RKO (cell line): ENCODE measurements at regions not wholly inside any gene's neighbourhood (a gene's known extent, or its start where the extent isn't known, plus 50 kb on each side); places are given as distances from the start of the nearest gene placed in this dataset.
"Not testable (repeated sequence)": the region's sequence is repeated elsewhere in the genome, so short reads cannot be mapped to it uniquely, and the experiment has no call there.

Source experiments
- DNase-seq: peaks from one replicate; pipeline ENCODE4 v3.0.0-alpha.2; 2016; ENCODE audit warnings: low spot score

- DNase-seq, result no peak
Observed at GRCh38 chr4:34318773-34319172, 1925.5 kb downstream of the ARAP2 start.

DNA sequence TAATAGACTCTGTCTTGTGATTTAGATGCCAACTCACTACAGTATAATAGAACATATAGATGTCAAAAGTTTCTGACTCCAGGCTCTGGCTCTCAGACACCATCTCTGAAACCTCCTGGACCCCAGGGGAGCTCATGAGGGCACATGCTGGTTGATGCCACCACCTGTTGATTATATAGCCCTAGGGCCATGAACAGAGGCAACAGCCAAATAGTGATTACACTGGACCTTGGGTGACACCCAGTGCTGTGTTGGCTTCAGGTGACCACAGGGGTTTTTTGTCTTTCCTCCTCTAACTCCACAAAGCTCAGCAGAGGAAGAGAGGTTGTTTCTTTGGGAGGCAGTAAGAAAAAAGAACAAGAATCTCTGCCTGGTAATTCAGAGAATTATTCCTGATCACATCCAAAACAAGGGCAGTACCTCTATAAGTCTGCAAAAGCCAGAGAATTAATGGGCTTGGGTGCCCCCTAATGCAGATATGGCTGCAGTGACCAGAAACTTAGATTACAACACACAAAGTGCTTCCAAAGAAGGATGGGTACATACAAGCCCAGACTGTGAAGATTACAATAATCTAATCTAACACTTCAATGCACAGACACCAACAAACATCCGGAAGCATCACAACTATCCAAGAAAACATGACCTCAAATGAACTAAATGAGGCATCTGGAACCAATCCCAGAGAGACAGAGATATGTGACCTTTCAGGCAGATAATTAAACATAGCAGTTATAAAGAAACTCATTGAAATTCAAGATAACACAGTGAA, 1920.6 kb downstream of the ARAP2 start:
- no peak for DNase-seq

DNA sequence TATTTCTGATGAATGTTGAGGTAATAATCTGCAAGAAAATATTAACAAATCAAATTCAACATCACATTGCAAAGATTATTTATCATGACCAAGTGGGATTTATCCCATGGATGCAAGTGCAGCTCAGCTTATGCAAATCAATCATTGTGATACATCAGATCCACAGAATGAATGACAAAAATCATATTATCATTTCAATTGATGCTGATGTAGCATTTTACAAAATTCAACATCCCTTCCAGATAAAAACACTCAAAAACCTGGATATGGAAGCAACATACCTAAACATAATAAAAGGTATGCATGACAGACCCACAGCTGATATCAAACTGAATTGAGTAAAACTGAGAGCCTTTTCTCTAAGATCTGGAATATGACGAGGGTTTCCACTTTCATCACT, 1915.4 kb downstream of the ARAP2 start:
- no peak for DNase-seq

DNA sequence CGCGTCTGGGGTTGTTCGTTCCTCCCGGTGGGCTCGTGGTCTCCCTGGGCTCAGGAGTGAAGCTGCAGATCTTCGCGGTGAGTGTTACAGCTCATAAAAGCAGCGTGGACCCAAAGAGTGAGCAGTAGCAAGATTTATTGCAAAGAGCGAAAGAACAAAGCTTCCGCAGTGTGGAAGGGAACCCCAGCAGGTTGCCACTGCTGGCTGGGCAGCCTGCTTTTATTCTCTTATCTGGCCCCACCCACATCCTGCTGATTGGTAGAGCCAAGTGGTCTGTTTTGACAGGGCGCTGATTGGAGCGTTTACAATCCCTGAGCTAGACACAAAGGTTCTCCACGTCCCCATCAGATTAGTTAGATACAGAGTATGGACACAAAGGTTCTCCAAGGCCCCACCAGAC, 1909.2 kb downstream of the ARAP2 start:
- DNase-seq, result not testable (repeated sequence)

GRCh38 chr4:34335556-34335955, 1908.8 kb downstream of the ARAP2 start:
- not testable (repeated sequence) for DNase-seq

DNA sequence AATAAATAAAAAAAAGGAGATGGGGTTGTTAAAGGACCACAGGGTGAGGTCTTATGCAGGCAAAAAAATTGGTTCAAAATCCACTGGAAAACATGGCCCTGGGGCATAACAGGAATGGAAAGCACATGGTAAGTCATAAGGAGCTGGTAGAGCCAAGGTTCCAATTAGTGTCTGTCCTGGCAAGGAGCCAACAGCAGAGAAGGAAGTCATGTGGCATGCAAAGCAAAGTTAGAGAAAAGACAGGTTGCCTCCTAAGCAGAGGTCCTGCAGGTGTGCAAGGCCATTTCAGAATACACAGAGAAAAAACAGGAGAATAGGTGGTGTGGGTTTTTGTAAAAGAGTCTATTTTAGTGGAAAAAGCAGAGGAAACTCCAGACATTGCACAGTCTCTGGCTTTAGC, 1881.7 kb downstream of the ARAP2 start:
- DNase-seq, result no peak

DNA sequence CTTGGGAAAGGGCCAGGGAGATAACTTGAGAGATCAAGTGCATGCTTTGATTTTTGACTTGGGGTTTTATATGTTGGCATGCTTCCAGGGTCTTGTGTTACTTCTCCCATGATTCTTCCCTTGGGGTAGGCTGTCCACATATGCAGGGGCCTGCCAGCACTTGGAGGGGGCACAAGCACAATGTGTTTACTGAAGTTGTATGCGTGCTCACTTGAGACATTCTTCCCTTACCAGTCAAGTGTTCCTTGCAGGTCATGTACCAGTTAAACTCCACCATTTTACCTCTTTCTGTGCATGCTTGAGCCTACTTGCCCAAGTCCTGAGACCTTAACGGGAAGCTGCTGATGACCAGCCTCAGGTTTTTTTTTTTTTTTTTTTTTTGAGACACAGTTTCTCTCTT, 1880.5 kb downstream of the ARAP2 start:
- no peak for DNase-seq

GRCh38 chr4:34365946-34366345, 1878.4 kb downstream of the ARAP2 start:
- no peak for DNase-seq

DNA sequence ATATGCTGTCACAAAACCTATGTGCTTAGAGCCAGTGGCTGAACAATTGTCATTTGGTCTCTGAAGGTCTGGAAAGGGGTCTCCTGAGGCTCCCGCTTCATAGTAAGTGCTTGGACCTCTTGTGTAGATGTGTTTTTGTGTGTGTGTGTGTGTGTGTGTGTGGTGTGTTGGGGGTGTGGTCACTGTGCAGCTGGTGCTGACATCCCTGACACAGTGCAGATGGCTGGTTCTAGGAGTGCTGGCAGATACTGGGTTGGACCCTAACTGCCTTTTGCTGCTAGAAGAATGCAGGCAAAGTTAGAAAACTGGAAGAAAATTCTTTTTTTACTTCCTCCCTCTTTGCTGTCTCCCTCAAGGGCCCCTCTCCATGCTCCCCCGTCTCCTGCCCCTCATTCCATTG, 1872.6 kb downstream of the ARAP2 start:
- no peak for DNase-seq

GRCh38 chr4:34372815-34373214, 1871.5 kb downstream of the ARAP2 start:
- no peak for DNase-seq

DNA sequence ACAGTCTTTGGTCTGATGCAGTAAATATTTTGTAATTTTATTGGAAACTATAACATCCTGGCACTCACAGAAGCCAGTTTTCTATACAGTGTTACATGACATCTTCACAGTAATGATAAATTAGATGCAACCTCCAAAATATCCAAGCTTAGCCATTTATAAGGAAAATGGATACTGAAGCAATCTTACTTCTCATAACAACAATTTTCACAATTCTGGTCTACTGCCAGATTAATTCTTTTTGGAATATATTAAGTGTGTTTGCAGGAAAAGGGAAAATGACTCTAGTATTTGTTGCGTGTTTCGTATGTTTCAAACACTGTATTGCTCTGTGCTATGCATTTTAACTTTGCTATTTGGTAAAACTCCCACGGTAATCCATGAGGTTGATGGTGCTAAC, 1870.9 kb downstream of the ARAP2 start:
- DNase-seq, result no peak

- no peak for DNase-seq
Observed at GRCh38 chr4:34412233-34412632, 1832.1 kb downstream of the ARAP2 start.

DNA sequence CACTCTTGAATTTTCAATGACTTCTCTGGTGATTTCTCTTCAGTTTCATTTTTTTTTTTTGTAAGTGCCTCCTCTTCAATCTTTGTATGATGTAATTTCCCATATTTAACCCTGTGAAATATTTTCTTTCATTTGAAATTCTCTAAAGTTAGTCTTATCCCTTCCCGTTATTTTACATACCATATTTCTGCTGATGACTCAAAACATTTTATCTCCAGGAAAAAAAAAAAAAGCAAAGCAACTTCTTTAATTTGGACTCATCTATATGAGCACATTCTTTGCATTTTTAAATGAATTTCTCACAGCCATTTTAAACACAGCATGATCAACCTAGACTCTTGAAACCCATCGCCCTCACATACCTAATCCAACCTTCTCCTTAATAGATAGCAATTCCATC, 1831.4 kb downstream of the ARAP2 start:
- no peak for DNase-seq

- peak; percentile 18 for DNase-seq
Observed at GRCh38 chr4:34417160-34417559, 1827.2 kb downstream of the ARAP2 start.

- DNase-seq, result no peak
Observed at GRCh38 chr4:34419871-34420270, 1824.4 kb downstream of the ARAP2 start.

DNA sequence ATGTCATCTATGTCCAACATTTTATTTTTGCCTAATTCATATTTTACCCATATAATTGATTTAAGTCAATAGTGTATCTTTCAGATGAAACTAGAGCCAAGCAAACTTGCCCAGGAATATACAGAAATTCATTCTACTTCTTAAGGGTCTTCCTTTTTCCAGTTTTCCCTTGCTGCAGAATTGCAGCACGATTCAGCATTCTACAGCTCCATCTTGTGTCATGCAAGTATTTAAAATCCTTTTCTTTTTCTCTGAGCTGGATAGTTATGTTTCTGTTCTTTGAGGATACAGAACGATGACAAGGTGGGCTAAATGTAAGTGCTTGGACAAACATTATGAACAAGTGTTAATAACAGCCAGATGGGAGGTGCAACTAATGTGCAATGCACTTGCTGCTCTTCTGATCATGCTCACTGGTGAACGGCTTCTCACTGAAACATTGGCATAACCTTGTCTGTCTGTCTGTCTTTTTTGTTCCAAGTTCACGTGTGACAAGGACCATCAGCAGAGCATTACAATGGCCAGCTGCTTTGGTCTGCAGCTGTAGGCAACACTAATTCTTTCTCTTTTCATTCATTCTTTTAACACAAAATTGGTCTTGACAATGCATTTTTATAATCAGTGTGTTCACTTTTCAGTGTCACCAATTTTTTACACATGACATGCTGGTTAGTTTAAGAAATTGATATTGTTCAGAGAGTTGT, 1821.7 kb downstream of the ARAP2 start:
- peak; percentile 42 for DNase-seq

DNA sequence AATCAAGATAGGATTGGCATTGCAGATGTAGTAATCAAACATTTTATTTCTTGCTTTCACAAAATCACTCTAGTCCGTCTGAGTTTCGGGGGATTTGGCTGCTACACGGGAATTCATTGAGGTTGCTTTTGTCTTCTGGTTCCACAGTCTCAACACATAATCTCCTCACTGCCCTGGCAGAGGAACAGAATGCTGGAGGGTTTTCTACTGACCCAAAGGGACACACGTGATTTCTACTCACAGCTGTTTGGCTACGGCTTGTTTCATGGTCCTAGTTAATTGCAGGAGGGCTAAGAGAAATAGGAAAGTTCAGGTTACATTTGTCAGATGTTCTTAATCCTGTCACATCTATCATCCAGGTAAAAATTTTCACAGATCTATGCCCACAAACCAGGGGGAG, 1811.6 kb downstream of the ARAP2 start:
- no peak for DNase-seq

GRCh38 chr4:34434377-34434776, 1809.9 kb downstream of the ARAP2 start:
- not testable (repeated sequence) for DNase-seq

DNA sequence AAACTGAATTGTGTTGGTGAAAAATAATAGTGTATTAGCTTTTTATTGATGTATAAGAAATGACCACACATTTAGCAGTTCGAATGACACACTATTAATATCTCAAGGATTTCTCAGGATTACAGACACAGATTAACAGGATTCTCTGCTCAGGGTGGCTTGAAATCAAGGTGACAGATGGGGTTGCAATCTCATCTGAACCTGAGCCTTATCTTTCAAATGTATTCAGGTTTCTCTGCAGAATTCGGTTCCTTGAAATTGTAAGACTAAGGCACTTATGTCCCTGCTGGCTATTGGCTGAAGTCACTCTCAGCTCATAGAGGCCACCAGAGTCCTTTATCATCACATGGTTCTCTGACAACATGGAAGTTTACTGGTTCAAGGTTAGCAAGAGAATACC, 1780.1 kb downstream of the ARAP2 start:
- no peak for DNase-seq

GRCh38 chr4:34466411-34466810, 1777.9 kb downstream of the ARAP2 start:
- DNase-seq, result no peak

DNA sequence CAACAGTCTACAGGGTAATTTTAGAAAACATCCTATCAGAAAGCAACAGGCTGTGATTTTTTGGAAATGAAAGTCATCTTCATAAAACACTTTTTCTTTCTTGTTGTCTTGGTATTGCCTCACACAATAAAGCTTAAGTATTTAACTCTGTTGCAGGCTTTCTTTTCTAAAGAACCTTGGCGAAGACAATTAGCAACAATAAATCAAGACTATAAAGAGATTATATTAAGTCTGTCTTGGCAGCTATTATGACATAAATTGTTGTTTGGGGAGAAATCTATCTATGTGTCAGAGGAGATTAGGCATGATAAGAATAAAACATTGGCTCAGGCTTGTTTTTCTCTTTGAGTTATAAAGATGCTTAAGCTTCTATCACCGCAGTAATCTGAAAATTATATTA, 1774.8 kb downstream of the ARAP2 start:
- no peak for DNase-seq

GRCh38 chr4:34485252-34485651, 1759.1 kb downstream of the ARAP2 start:
- DNase-seq, result no peak

- DNase-seq, result no peak
Observed at GRCh38 chr4:34486461-34487363, 1757.6 kb downstream of the ARAP2 start.
